ENCODE measurements at regions not wholly inside any gene's neighbourhood (a gene's known extent, or its start where the extent isn't known, plus 50 kb on each side); places are given as distances from the start of the nearest gene placed in this dataset.

- H3K9me3 Mint-ChIP-seq (ENCODE audit: low read depth, unreplicated experiment): peaks cover 3% of the 10 kb centered on the region
- H3K36me3 Mint-ChIP-seq (ENCODE audit: insufficient read depth, unreplicated experiment): no peaks in the 10 kb centered on the region
- peaks cover 11% of the 10 kb centered on the region for H3K27me3 Mint-ChIP-seq (ENCODE audit: unreplicated experiment)
- H3K4me1 Mint-ChIP-seq (ENCODE audit: low read depth, unreplicated experiment): no peaks in the 10 kb centered on the region
- no peak overlapping the region for H3K27ac Mint-ChIP-seq (ENCODE audit: unreplicated experiment)
- TF ChIP-seq CTCF (IDR thresholded peaks at IDR 0.05; ENCODE audit: unreplicated experiment): no peak
- no peak overlapping the region for H3K4me3 Mint-ChIP-seq (ENCODE audit: low read depth, unreplicated experiment)
- no peak for DNase-seq
- CTCF ChIA-PET: no interaction called here
- intact Hi-C loops (cut with micrococcal nuclease; ENCODE audit: unreplicated experiment): no loop called here
- no TSS peak for BruUV-seq (replicated peaks)
These were observed 95.1 kb upstream of the MYCN start for GRCh38 chr2:15845294-15845693.

- Mint-ChIP-seq H3K4me1 (ENCODE audit: low read depth, unreplicated experiment) (no peaks in the 10 kb centered on the region), H3K27ac (ENCODE audit: unreplicated experiment) (no peak overlapping the region), H3K27me3 (ENCODE audit: unreplicated experiment) (peaks cover 11% of the 10 kb centered on the region), H3K9me3 (ENCODE audit: low read depth, unreplicated experiment) (peaks cover 3% of the 10 kb centered on the region), H3K4me3 (ENCODE audit: low read depth, unreplicated experiment) (no peak overlapping the region), H3K36me3 (ENCODE audit: insufficient read depth, unreplicated experiment) (no peaks in the 10 kb centered on the region)
- intact Hi-C loops (cut with micrococcal nuclease; ENCODE audit: unreplicated experiment): no loop called here
- CTCF ChIA-PET: no interaction called here
- DNase-seq: no peak
- BruUV-seq (replicated peaks): no TSS peak
- TF ChIP-seq CTCF (IDR thresholded peaks at IDR 0.05; ENCODE audit: unreplicated experiment): no peak
These were observed 94.5 kb upstream of the MYCN start for GRCh38 chr2:15845737-15846405.

GRCh38 chr2:15846626-15847025, 93.7 kb upstream of the MYCN start:
- Mint-ChIP-seq H3K9me3 (ENCODE audit: low read depth, unreplicated experiment) (peaks cover 3% of the 10 kb centered on the region), H3K36me3 (ENCODE audit: insufficient read depth, unreplicated experiment) (no peaks in the 10 kb centered on the region), H3K27ac (ENCODE audit: unreplicated experiment) (no peak overlapping the region), H3K4me3 (ENCODE audit: low read depth, unreplicated experiment) (no peak overlapping the region), H3K27me3 (ENCODE audit: unreplicated experiment) (peaks cover 11% of the 10 kb centered on the region), H3K4me1 (ENCODE audit: low read depth, unreplicated experiment) (no peaks in the 10 kb centered on the region)
- no TSS peak for BruUV-seq (replicated peaks)
- TF ChIP-seq CTCF (IDR thresholded peaks at IDR 0.05; ENCODE audit: unreplicated experiment): no peak
- intact Hi-C loops (cut with micrococcal nuclease; ENCODE audit: unreplicated experiment): no loop called here
- CTCF ChIA-PET: no interaction called here
- no peak for DNase-seq

DNA sequence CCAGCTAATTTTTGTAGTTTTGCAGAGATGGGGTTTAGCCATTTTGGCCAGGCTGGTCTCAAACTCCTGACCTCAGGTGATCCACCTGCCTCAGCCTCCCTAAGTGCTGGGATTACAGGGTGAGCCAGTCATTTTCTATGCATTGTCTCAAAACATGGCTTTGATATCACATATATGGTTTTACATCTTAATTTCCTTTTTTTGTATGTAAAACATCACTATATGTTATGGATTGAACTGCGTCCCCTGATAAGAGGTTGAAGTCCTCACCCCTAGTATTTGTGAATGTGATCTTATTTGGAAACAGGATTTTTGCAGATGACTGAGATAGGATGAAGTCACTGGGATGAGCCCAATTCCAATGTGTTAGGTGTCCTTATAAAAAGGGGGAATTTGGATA, 89.8 kb upstream of the MYCN start:
- Mint-ChIP-seq H3K36me3 (ENCODE audit: insufficient read depth, unreplicated experiment) (no peaks in the 10 kb centered on the region), H3K27ac (ENCODE audit: unreplicated experiment) (no peak overlapping the region), H3K4me1 (ENCODE audit: low read depth, unreplicated experiment) (no peaks in the 10 kb centered on the region), H3K9me3 (ENCODE audit: low read depth, unreplicated experiment) (peaks cover 3% of the 10 kb centered on the region), H3K27me3 (ENCODE audit: unreplicated experiment) (peaks cover 2% of the 10 kb centered on the region), H3K4me3 (ENCODE audit: low read depth, unreplicated experiment) (no peak overlapping the region)
- CTCF ChIA-PET: no interaction called here
- TF ChIP-seq CTCF (IDR thresholded peaks at IDR 0.05; ENCODE audit: unreplicated experiment): no peak
- no TSS peak for BruUV-seq (replicated peaks)
- DNase-seq: no peak
- intact Hi-C loops (cut with micrococcal nuclease; ENCODE audit: unreplicated experiment): no loop called here

All from Calu3 (cell line).